NOMO-1 treated with DMSO at 0.1 percent for 48 hours (cell line): ENCODE measurements at regions not wholly inside any gene's neighbourhood (a gene's known extent, or its start where the extent isn't known, plus 50 kb on each side); places are given as distances from the start of the nearest gene placed in this dataset.

Experiments
- DNase-seq: peaks from one replicate; lab custom pipeline; 2025; ENCODE audit not compliant: unreplicated experiment; lab: John Stamatoyannopoulos, UW

DNA sequence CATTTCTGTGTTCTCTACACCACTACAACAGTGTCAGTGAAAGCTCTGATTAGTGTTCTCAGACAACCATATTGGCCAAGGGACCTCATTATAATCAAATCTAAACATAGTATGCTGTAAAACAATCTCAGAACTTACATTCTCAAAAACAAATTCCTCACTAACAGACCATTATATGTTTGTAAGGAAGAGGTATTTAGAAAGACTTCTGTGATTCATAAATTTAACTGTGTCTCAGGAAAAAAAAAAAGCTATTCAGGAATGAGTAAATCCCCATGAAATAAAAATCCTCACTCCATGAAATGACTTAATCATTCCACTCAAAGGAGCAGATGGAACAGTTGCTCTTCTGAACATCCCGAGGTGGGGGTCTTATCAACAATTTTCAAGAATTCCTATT is 413.0 kb downstream of the CDH2 start:
- DNase-seq, result no peak

DNA sequence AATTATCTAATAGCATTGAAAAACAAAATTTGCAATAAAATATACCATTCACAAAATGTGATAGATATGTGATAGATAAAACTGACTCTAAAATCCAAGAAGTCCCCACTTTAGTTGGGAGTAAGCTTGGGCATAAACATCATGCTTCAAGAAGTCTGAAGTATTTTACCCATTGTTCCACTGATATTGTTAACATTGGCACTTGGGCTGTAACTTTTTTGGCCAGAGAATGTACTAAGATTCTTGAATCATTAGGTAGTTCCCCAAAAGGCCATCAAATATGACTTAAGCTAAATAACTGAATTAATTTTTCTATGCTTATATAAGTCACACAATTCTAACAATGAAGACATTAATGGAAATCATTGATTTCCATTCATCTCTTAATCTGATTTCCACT is 413.6 kb downstream of the CDH2 start:
- DNase-seq, result no peak

DNA sequence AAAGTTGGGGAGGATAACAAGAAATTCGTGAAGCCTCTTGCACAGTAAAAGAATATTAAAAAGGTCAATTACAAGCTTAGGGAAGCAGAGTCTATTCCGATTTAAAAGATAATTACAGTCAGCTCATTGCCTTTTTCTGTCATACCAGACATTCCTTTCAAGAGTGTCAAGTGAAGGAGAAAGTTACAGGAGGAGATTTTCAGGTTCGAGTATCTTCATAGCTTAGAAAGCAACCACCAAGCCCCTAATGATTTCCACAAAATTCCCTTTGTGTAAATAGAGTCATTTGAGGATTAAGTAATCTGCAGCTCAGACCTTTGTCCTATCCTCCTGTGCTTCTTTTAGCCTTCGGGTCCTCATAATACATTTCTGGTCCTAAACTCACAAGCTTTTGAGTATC is 414.9 kb downstream of the CDH2 start:
- DNase-seq, result no peak

DNA sequence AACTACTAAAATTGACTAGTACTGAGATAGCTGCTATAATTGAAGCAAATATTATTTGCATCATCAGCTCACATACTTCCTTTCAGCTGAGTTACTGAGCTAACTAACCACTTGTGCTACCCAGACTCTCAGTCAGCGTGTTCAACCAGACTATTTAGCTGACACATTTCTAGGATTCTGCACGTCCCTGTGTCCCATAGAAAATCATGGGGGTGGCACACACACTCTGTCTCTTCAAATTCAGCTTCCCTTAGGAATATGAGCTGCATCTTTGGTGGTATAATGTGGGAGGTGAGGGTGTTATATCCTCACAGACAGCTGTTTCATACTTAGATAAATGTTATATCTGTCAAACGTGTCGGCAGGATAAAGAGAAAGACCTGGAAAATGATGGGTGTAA is 424.0 kb downstream of the CDH2 start:
- DNase-seq, result no peak

DNA sequence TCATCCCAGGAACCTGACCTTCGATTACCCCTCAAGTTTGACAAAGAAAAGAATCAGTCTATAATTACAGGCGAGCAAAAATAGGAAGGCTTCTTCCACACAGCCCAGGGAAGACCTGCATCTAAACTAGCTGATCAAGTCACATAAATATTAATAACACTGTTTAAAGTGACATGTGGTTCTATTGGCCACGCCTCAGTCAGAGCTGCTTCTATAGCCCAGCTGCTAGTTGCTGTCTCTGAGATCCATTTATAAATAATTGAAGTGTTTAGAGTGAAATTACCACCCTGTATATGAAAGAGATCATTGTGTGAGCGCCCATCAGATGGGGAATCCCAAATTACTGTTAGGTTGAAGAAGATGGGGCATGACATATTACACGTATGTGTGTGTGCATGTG is 426.0 kb downstream of the CDH2 start:
- DNase-seq, result no peak

DNA sequence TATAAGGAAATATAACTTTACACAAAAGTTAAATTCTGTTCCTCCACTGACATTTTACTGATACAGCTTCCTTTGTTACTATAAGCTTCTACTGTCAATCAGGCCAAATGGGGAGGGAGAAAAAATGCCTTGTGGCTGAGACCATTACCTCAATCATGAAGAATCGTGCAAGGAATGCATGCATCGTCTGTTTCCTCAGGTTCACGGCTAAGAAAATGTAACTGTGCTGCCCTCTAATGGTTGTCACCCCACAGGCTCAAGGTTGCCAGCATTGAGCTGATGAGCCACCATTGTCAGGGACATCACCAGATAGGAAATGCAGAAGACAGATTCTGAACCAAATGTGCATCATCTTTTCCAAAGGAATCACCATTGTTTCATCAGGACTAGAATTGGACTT is 426.9 kb downstream of the CDH2 start:
- DNase-seq, result no peak

DNA sequence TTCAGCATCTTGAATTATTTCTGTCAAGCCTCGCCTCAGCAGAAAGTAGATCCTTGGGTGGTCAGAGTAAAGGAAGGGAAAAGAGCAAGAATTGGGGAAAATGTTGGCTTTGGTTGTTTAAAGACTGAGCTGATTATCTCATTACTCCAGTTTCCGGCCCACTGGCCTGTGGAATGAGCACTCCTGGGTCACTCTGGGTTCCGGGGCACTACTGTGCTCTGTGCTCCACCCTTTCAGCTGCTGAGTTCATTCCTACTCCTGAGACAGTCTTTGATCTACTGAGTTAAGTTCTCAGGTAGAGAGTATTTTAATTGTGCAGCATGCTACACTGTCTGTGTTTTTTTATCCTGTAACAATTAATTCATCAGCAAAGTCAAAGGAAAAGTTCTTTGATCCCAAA is 427.7 kb downstream of the CDH2 start:
- DNase-seq, result no peak

DNA sequence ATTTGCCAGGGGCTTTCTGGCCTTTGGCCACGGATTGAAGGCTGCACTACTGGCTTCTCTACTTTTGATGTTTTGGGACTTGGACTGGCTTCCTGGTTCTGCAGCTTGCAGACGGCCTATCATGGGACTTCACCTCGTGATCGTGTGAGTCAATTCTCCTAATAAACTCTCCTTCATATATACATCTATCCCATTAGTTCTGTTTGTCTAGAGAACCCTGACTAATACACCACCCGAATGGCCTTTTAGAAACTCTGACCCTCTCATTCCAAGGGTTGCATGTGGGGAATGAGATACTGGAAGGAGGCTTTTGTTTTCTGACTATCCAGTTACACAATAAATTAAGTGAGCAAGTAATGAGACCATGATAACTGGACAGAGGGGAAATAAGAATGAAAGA is 430.7 kb downstream of the CDH2 start:
- DNase-seq, result no peak

DNA sequence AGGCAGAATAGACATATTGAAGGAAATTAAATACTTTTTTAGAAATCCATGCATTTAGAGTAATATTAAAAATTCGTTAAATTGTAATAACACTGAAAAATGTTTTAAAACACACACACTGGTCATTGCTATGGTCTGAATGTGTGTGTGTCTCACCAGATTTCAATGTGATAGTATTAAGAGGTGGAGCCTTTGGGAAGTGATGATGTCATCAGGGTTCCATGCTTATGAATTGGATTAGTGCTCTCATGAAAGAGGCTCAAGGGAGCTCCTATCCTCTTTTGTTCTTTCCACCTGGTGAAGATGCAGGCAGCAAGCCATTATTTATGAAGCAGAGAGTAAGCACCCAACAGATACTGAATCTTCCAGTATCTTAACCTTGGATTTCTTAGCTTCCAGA is 441.8 kb downstream of the CDH2 start:
- DNase-seq, result no peak

DNA sequence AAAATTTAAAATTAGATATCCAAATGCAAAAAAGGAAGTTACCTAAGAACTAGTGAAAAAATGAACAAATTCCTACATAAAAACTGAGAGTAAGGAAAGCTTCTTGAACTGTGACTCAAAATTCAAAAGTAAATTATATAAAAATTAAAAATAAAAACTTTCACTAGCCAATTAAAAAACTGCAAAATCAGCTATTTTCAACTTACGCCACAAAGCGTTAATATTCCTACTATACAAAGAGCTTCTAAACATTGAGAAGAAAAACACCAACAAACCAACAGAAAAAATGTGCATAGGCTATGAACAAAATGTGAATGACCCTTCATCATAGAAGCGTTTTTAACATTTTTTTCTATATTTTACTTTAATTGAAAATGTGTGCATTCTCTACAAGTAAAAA is 445.7 kb downstream of the CDH2 start:
- DNase-seq, result no peak

DNA sequence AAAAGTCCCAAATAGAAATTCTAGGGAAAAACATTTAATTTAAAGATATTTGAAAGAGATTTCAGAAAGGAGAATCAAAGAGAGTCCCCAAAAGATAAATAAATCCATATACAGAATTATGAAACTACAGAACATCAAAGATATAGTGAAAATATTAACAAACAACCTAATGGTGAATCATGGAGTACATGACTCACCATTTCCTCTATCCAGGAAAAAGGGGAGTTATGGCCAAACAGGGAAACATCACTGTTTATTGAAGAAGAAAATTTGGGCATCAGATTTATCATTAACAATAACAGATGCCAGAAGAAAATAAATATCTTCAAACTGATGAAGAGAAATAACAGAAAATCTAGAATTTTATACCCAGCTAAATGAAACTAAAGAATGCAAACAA is 448.3 kb downstream of the CDH2 start:
- no peak for DNase-seq

DNA sequence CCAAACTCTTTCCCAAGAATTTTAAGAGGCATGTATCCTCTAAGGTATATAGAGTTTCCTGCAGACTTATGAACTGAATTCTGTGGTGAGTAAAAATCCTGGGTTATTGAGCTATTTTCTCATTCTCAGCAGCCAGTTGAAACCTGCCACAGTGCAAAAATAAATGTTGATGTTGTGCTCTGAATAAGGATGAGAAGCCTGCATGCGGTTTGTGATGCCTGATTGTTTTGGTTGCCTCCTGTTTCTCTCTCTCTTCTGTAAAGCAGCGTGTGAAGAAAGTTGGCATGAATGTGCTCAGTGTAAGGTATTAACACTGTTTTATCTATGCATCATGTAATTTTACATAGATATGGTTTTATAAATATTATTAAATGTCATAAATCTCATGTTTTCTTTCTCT is 452.6 kb downstream of the CDH2 start:
- DNase-seq, result no peak

DNA sequence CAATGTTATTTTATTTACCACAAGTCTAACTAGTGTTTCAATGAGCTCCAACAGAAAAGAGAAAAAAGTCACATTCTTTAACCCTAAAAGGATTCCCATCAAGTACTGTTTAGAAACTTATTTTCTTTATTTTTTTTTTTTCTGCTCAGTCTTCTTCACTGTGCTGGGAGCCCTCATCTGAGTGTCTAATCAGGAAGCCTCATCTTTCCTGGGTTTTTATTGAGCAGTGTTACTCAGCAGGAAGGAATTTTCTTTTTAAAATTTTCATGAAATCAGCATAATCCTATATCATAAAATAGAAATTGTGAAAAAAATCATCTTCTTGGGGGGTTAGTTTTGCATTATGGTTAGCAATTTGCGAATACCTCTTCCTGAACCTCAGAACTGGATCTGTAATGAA is 453.8 kb downstream of the CDH2 start:
- no peak for DNase-seq

DNA sequence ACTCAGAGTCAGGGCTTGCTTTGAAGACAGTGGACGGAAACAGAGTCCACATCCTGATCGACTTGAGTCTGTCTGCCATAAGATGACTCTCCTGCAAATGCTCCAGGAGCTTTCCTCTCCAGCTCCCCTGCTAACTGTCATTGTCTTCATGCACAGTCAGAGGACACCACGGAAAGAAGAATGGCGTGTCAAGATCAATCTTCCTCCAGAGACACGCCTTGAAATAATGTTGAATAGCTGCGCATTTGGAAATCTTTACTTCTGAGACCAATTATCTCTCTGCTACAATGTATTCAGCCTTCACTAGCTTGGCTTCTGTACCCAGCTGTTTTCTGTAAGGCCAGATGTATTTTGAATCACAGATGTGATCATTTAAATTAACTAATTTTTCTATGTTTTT is 457.2 kb downstream of the CDH2 start:
- DNase-seq, result no peak

DNA sequence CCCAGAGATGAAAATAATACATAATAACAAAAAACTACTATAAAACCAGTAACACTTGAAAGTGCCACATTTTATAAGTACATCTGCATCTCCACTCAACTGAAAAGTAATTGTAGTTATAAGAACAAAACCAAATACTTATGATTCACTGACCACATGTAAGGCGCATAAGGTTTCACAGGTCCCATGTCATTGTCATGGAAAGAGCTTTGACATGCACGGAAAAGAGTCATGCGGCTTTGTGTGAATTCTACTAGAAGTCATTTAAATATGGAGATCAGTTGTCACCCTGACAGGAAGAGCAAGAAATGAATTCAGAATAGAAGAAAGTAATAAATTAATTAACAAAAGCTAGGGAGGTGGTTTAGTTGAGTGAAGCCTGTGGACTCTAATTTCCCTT is 459.1 kb downstream of the CDH2 start:
- DNase-seq, result no peak

DNA sequence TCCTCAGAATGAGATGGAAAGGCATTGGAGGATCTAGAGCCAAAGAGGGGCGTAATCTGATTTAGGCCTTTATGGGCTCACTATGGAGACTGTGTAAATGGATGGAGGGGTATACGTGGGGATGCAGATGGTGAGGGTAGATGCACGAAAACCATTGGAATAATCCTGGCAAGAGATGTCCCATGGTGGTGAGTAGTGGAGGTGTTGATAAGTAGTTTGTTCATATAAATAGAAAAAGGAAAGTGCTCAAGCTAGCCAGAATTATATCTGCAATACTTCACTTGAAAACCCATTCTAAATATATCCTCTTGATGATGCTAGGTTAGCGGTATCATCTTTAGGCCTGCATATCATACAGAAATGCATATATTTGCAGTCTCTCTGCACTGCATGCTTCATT is 459.7 kb downstream of the CDH2 start:
- no peak for DNase-seq

DNA sequence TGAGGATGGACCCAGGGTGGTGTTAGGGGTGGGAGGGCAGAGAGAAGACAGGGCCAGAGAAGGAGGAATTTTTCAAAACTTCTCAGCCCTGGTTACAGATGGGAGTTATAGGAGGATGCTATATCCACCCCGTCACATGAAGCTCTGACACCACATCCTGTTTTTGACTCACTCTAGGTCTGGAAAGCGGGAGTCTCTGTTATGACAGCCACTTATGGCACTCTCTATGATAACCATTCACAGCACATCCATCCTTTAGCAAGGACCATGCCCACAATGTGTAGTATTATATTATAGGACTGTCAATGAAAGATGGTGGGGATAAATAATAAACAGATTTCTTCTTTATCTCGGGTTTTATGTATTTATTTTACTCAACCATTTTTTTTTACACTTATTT is 461.2 kb downstream of the CDH2 start:
- DNase-seq, result no peak

DNA sequence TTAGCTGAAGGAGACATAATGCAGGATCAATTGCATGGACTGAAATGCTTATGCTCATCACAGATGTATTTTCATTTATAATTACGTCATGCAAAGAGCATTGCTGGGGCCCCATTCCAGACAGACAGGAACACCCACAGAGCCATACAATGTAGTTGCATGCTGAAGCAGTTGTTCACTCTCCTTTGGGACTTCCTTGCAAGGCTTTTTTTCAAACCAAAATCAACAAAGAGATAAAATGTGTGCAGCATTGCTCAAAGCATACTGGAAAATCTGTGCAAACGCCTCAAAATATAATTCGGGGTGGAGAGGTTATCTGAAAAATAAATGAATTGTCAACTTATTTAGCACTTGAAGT is 463.2 kb downstream of the CDH2 start:
- DNase-seq, result no peak

DNA sequence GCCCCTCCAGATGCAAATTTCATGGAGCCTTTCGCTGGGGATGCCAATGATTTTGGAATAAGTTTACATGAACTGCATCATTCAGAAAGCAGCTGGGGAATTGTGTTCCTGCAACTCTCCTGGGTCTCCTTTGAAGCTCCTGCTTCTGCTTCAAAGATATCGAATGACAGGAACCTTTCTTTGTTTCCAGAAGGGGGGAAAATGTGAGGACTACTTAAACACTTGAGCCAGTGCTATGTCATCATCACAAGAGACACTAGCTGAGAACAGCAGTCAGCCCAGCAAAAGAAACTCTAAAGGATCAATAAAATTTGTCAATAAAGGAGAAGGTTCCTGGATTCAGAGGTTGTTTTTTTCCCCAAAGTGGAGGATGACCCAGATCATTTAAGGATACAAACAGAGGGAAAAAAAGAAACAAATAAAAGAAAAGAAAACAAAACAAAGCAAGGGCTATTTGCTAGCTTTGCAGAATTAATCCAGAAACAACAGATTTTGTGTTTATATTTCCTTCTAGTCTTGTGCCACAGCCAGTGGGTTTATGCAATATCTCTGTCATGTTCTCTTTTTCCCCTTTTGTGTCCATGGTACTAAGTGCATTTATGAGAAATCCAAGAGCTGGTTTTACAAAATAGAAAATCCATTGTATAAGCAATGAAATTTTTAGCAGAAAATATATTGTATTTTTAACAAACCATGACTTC is 463.7 kb downstream of the CDH2 start:
- DNase-seq, result no peak

DNA sequence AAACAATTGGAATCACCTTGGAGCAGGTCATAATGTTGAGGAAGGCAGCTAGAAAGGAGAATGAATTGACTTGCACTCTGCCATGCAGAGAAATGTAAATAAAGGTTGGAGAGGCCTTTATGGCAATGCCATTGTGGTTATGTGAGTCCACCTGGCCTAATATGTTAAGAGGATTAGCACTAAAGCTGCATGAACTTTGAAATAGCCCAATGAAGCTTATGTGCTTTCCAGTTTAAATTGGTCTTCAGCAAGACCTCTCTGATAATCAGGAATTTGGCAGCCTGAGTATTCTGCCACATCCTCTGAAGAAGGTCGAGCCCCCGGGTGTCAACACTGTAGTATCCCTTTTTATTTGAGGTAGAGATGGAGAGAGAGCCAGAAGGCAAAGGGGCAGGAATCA is 464.9 kb downstream of the CDH2 start:
- DNase-seq, result no peak

DNA sequence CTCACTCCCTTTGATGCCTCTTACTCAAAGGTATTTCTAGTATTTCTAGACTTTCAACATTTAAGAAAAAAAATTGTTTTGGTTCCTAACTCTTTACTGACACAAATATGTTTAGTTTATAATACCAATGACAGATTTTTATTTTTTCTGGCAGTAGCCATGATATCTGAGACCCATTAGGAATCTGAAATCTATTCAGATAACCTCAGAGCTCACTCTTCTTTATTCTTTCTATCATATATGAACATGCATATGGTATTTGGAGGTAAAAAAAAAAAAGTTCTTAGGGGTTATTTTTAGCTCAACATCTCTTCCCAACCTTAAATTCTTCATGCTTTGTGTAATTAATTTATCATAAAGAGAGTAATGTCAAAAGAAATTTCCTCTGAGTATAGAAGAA is 465.5 kb downstream of the CDH2 start:
- DNase-seq, result no peak

DNA sequence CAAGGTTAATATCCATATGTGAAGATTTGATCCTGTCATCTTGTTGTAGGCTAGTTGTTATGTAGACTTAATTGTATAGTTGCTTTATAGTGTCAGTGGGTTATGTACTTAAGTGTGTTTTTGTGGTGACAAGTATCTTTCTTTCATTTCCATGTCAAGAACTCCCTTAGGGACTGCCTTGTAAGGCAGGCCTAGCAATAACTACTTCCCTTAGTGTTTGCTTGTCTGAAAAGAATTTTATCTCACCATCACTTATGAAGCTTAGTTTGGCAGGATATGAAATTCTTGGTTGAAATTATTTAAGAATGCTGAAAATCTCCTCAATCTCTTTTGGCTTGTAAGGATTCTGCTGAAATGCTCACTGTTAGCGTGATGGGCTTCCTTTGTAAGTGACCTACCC is 467.6 kb downstream of the CDH2 start:
- no peak for DNase-seq

DNA sequence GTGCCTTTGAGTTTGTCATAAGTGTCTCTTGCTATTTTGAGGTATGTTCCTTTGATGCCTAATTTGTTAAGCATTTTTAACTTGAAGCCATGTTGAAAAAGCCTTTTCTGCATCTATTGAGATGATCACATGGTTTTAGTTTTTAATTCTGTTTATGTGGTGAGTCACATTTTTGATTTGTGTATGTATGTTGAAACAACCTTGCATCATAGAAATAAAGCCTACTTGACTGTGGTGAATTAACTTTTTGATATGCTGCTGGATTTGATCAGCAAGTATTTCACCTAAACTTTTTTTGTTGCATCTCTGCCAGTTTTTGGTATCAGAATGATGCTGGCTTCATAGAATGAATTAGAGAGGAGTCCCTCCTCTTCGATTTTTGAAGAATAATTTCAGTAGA is 469.7 kb downstream of the CDH2 start:
- DNase-seq, result no peak
